SH-SY5Y (cell line): ENCODE measurements at regions not wholly inside any gene's neighbourhood (a gene's known extent, or its start where the extent isn't known, plus 50 kb on each side); places are given as distances from the start of the nearest gene placed in this dataset.

ENCODE experiments used
- GATA2 ChIP-seq: IDR thresholded peaks from 2 replicates; pipeline ENCODE4 v1.6.1; 2011; ENCODE audit warnings: mild to moderate bottlenecking, low read depth, low read length
- GATA3 ChIP-seq: IDR thresholded peaks from 2 replicates; pipeline ENCODE4 v1.6.1; 2011; ENCODE audit warnings: low read depth, mild to moderate bottlenecking, low read length, moderate library complexity

DNA sequence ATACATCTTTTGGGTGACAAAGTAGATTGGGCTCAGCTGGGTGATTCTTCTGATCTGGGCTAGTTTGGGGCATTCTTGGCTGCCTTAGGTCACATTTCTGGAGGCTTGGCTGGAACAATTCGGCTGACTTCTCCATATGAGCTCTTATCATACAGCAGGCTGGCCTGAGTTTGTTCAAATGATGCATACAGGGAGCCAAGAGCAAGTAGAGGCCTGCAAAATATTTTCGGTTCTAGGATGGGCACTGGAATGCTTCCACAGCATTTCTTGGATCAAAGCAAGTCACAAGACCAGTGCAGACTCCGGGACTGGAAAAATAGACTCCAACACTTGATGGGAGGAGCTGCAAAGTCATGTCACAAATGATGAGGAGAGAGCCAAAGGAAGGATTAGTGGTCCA lies 98.4 kb downstream of the SCG2 start:
- TF ChIP-seq GATA2 (no peak), GATA3 (no peak)
